ENCODE measurements at regions not wholly inside any gene's neighbourhood (a gene's known extent, or its start where the extent isn't known, plus 50 kb on each side); places are given as distances from the start of the nearest gene placed in this dataset.
A peak's percentile ranks its signal among the peaks of the same experiment; 100 is the strongest.

GRCh38 chr13:99819967-99820366 lies 151.6 kb downstream of the ZIC5 start:
- Histone ChIP-seq H2BK20ac (ENCODE audit: low read depth, low read length, poor library complexity, severe bottlenecking) (no peak overlapping the region), H4K20me1 (ENCODE audit: control insufficient read depth, insufficient read depth, insufficient read length) (no peaks in the 10 kb centered on the region), H3K14ac (ENCODE audit: insufficient read depth, low read length) (peak overlapping the region; percentile 72), H3K4me2 (ENCODE audit: insufficient read depth, insufficient read length, low read length) (no peak overlapping the region), H2AK5ac (ENCODE audit: insufficient read length, low read length) (no peak overlapping the region), H3K27me3 (ENCODE audit: insufficient read depth, low read length) (no peaks in the 10 kb centered on the region), H3K23ac (ENCODE audit: insufficient read length, low read depth, low read length) (no peak overlapping the region), H2BK12ac (ENCODE audit: insufficient read length, low read depth, low read length) (no peak overlapping the region), H3K18ac (ENCODE audit: insufficient read length, low read depth, low read length) (no peak overlapping the region), H3K56ac (ENCODE audit: insufficient read length, low read depth, low read length) (no peak overlapping the region), H3K4me1 (ENCODE audit: insufficient read depth, low read length) (peaks cover 10% of the 10 kb centered on the region; the same call in 1 of the 2 replicates), H3K79me1 (ENCODE audit: insufficient read depth, low read depth, low read length, poor library complexity, severe bottlenecking) (no peaks in the 10 kb centered on the region), H2BK120ac (ENCODE audit: low read depth, low read length, poor library complexity, severe bottlenecking) (no peak overlapping the region), H4K5ac (ENCODE audit: insufficient read length, low read depth, low read length) (no peak overlapping the region), H3K23me2 (ENCODE audit: insufficient read length, low read depth, low read length, poor library complexity, severe bottlenecking) (no peaks in the 10 kb centered on the region), H4K91ac (ENCODE audit: insufficient read length, low read depth, low read length) (no peak overlapping the region), H2BK15ac (ENCODE audit: low read depth, low read length) (peak overlapping the region; percentile 86; the same call in 1 of the 2 replicates), H2AFZ (ENCODE audit: low read length) (no peak overlapping the region), H3K9me3 (ENCODE audit: control insufficient read depth, low read depth, low read length) (no peaks in the 10 kb centered on the region), H4K8ac (replicated peaks; ENCODE audit: insufficient read length, low read depth, low read length) (no peak overlapping the region), H3T11ph (ENCODE audit: low read length) (no peak overlapping the region), H3K4ac (ENCODE audit: low read depth, low read length) (no peak overlapping the region), H3K79me2 (ENCODE audit: insufficient read depth, low read length) (no peaks in the 10 kb centered on the region), H3K9ac (ENCODE audit: extremely low read depth, insufficient read length, low read length) (no peak overlapping the region), H3K27ac (ENCODE audit: insufficient read length, low read depth, low read length) (no peak overlapping the region), H2BK5ac (ENCODE audit: insufficient read length, low read length) (no peak overlapping the region)
- no peak for TF ChIP-seq CTCF (conservative IDR thresholded peaks at IDR 0.05)
- H3K27ac Mint-ChIP-seq: peak overlapping the region in 1 of 3 experiments; percentile 21; a peak in 2 of 7 replicates
- H3K9me3 Mint-ChIP-seq: peaks cover 0 to 6% of the 10 kb centered on the region in 2 experiments; a peak in 1 of 5 replicates
- no peak overlapping the region; a peak in 1 of 5 replicates for H3K4me3 Mint-ChIP-seq
- peaks cover 28 to 30% of the 10 kb centered on the region in 2 experiments for H3K4me1 Mint-ChIP-seq
- H3K27me3 Mint-ChIP-seq (ENCODE audit: low read depth): no peaks in the 10 kb centered on the region; the same call in 1 of the 2 replicates
- DNase-seq: no peak
- peaks cover 3 to 10% (median 4%) of the 10 kb centered on the region in 3 experiments; a peak in 6 of 7 replicates for H3K36me3 Mint-ChIP-seq (ENCODE audit: insufficient read depth in 1 of 3, low read depth in 3 of 3)
- no CpG with 5 or more reads among the region's 7 CpGs for WGBS (ENCODE audit: extremely low coverage, insufficient read length, low lambda C conversion rate)

All from H9 (cell line).